ENCODE measurements at regions not wholly inside any gene's neighbourhood (a gene's known extent, or its start where the extent isn't known, plus 50 kb on each side); places are given as distances from the start of the nearest gene placed in this dataset.

- TF ChIP-seq, protein P1, sequence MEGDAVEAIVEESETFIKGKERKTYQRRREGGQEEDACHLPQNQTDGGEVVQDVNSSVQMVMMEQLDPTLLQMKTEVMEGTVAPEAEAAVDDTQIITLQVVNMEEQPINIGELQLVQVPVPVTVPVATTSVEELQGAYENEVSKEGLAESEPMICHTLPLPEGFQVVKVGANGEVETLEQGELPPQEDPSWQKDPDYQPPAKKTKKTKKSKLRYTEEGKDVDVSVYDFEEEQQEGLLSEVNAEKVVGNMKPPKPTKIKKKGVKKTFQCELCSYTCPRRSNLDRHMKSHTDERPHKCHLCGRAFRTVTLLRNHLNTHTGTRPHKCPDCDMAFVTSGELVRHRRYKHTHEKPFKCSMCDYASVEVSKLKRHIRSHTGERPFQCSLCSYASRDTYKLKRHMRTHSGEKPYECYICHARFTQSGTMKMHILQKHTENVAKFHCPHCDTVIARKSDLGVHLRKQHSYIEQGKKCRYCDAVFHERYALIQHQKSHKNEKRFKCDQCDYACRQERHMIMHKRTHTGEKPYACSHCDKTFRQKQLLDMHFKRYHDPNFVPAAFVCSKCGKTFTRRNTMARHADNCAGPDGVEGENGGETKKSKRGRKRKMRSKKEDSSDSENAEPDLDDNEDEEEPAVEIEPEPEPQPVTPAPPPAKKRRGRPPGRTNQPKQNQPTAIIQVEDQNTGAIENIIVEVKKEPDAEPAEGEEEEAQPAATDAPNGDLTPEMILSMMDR (IDR thresholded peaks at IDR 0.05): no peak
- TF ChIP-seq POLR2A (IDR thresholded peaks at IDR 0.05): no peak
These were observed 55.2 kb upstream of the ACTBL2 start for GRCh38 chr5:57537811-57538210.

Measured in stomach (tissue), 4 donors.